Activated CD4-positive, CD25-positive, alpha-beta regulatory T cell treated with anti-CD3 and anti-CD28 coated beads, Interleukin-2, amount 50 U/mL, for 24 hours (primary cell): ENCODE measurements at regions not wholly inside any gene's neighbourhood (a gene's known extent, or its start where the extent isn't known, plus 50 kb on each side); places are given as distances from the start of the nearest gene placed in this dataset.
"Not testable (repeated sequence)": the region's sequence is repeated elsewhere in the genome, so short reads cannot be mapped to it uniquely, and the experiment has no call there.

Experiments
- ATAC-seq, 2 donors: fragments of 150-1000 bp; cut with Tn5 transposase; one replicate each; pipeline ENCODE4 v1.10.0; 2021; ENCODE audit warnings: mild to moderate bottlenecking in 1 of 2, moderate library complexity in 1 of 2

- ATAC-seq: no peak
These were observed 97.9 kb upstream of the ADAMTS3 start for GRCh38 chr4:72666910-72667309.

GRCh38 chr4:72665171-72665968 lies 96.3 kb upstream of the ADAMTS3 start:
- no peak for ATAC-seq

GRCh38 chr4:72663828-72664227 lies 94.8 kb upstream of the ADAMTS3 start:
- ATAC-seq: no peak

- ATAC-seq: no peak
These were observed 92.8 kb upstream of the ADAMTS3 start for GRCh38 chr4:72661830-72662229.

- no peak for ATAC-seq
These were observed 72.6 kb upstream of the ADAMTS3 start for GRCh38 chr4:72641611-72642010.

- not testable (repeated sequence) for ATAC-seq
These were observed 67.8 kb upstream of the ADAMTS3 start for GRCh38 chr4:72636866-72637265.

GRCh38 chr4:72635931-72636330 lies 66.9 kb upstream of the ADAMTS3 start:
- not testable (repeated sequence) for ATAC-seq

GRCh38 chr4:72632253-72632652 lies 63.2 kb upstream of the ADAMTS3 start:
- ATAC-seq: not testable (repeated sequence)

- ATAC-seq: no peak
These were observed 62.3 kb upstream of the ADAMTS3 start for GRCh38 chr4:72631296-72631695.

GRCh38 chr4:72629540-72629939 lies 60.5 kb upstream of the ADAMTS3 start:
- ATAC-seq: no peak

- no peak for ATAC-seq
These were observed 58.7 kb upstream of the ADAMTS3 start for GRCh38 chr4:72627723-72628122.
